ENCODE measurements at regions not wholly inside any gene's neighbourhood (a gene's known extent, or its start where the extent isn't known, plus 50 kb on each side); places are given as distances from the start of the nearest gene placed in this dataset.

DNA sequence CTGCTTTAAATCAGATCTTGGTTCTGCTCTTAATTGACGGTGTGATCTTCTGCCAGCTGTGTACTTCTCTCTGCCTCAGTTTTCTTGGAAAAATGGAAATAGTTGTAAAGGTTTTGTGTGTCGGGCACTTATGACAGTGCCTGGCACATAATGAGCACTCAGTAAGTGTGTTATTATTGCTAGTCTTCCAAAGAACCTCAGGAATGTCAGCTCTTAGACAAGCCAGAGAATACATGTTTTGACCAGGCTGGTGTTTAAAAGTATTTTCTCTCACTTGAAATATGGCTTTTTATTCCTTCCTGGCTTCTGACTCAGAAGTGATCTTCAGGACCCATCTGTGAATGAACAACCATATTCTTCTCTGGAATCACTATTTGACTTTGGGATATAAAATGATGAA, 304.1 kb downstream of the SNAPC1 start:
- Mint-ChIP-seq H3K4me1 (peaks cover 0 to 7% of the 10 kb centered on the region in 2 donors), H3K27ac (no peak overlapping the region), H3K9me3 (no peaks in the 10 kb centered on the region), H3K27me3 (ENCODE audit: low read depth in 2 of 2) (peaks cover 0 to 1% of the 10 kb centered on the region in 2 donors), H3K36me3 (no peaks in the 10 kb centered on the region), H3K4me3 (no peak overlapping the region)
- no peak overlapping the region for H3K4me3 ChIP-seq (ENCODE audit: low read length)
- no peak overlapping the region for H3K27ac ChIP-seq (ENCODE audit: low read length)
- H3K4me1 ChIP-seq (ENCODE audit: control insufficient read depth, insufficient read depth, low read length), result no peaks in the 10 kb centered on the region
- H3K9me3 ChIP-seq (ENCODE audit: control insufficient read depth, insufficient read depth, low read length), result no peaks in the 10 kb centered on the region
- ATAC-seq (no peak), DNase-seq (no peak)
- H3K36me3 ChIP-seq (ENCODE audit: control insufficient read depth, insufficient read depth, low read length), result no peaks in the 10 kb centered on the region
- no peaks in the 10 kb centered on the region for H3K27me3 ChIP-seq (ENCODE audit: control insufficient read depth, insufficient read depth, low read length)
- 92% methylated on average over 2 of the region's 2 CpGs for WGBS (ENCODE audit: insufficient coverage)
- TF ChIP-seq, protein P1, sequence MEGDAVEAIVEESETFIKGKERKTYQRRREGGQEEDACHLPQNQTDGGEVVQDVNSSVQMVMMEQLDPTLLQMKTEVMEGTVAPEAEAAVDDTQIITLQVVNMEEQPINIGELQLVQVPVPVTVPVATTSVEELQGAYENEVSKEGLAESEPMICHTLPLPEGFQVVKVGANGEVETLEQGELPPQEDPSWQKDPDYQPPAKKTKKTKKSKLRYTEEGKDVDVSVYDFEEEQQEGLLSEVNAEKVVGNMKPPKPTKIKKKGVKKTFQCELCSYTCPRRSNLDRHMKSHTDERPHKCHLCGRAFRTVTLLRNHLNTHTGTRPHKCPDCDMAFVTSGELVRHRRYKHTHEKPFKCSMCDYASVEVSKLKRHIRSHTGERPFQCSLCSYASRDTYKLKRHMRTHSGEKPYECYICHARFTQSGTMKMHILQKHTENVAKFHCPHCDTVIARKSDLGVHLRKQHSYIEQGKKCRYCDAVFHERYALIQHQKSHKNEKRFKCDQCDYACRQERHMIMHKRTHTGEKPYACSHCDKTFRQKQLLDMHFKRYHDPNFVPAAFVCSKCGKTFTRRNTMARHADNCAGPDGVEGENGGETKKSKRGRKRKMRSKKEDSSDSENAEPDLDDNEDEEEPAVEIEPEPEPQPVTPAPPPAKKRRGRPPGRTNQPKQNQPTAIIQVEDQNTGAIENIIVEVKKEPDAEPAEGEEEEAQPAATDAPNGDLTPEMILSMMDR (IDR thresholded peaks at IDR 0.05), result no peak
- intact Hi-C loops (cut with micrococcal nuclease), result no loop called here

DNA sequence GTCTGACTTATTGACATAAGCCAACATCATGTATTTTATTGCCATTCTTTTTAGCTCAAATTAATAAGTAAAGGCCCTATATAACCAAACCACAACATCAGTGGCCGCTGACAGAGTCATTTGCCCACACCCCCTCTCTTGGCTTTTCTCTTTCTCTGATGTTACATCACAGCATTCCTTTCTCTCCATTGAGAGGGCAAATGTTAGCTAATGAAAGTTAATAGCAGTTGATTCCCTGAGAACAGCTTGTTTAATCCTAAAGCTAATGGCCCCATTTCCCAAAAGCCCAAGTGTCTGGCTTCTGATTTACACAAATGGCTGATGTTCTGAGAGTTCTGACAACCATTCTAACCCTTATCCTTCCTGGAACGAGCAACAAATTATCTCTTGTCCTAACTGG, 308.8 kb downstream of the SNAPC1 start:
- TF ChIP-seq, protein P1 (IDR thresholded peaks at IDR 0.05), result no peak
- H3K9me3 ChIP-seq (ENCODE audit: control insufficient read depth, insufficient read depth, low read length), result no peaks in the 10 kb centered on the region
- no peak overlapping the region for H3K4me3 ChIP-seq (ENCODE audit: low read length)
- DNase-seq (no peak), ATAC-seq (no peak)
- Mint-ChIP-seq H3K9me3 (peaks cover 0 to 2% of the 10 kb centered on the region in 2 donors), H3K36me3 (no peaks in the 10 kb centered on the region), H3K4me1 (peaks cover 0 to under 1% of the 10 kb centered on the region in 2 donors), H3K27me3 (ENCODE audit: low read depth in 2 of 2) (peaks cover 0 to 2% of the 10 kb centered on the region in 2 donors), H3K4me3 (no peak overlapping the region), H3K27ac (no peak overlapping the region)
- no peaks in the 10 kb centered on the region for H3K27me3 ChIP-seq (ENCODE audit: control insufficient read depth, insufficient read depth, low read length)
- H3K36me3 ChIP-seq (ENCODE audit: control insufficient read depth, insufficient read depth, low read length), result no peaks in the 10 kb centered on the region
- H3K4me1 ChIP-seq (ENCODE audit: control insufficient read depth, insufficient read depth, low read length), result no peaks in the 10 kb centered on the region
- 100% methylated on average over 1 of the region's 2 CpGs for WGBS (ENCODE audit: insufficient coverage)
- no peak overlapping the region for H3K27ac ChIP-seq (ENCODE audit: low read length)
- intact Hi-C loops (cut with micrococcal nuclease), result no loop called here

DNA sequence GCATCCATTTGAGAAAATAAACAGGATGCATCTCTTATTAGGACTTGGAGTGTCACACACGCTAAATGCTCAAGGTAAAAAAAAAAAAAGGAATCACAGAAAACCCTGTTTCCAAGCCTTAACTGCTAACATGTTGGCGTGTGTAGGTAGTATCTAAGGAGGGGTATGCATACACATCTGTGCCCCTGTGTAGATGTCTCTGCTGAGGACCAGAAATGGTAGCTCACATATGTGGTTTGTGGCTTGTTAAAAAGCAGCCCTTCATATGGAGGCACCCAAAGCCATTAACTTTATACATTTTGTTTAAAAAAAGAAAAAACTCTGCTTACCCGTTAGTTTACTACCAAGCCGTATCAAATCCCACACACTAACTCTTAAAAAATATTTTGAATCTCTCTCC, 314.1 kb downstream of the SNAPC1 start:
- Histone ChIP-seq H3K9me3 (ENCODE audit: control insufficient read depth, insufficient read depth, low read length) (no peaks in the 10 kb centered on the region), H3K27ac (ENCODE audit: low read length) (peak overlapping the region; percentile 69), H3K4me3 (ENCODE audit: low read length) (no peak overlapping the region), H3K4me1 (ENCODE audit: control insufficient read depth, insufficient read depth, low read length) (peaks cover 25% of the 10 kb centered on the region), H3K27me3 (ENCODE audit: control insufficient read depth, insufficient read depth, low read length) (no peaks in the 10 kb centered on the region), H3K36me3 (ENCODE audit: control insufficient read depth, insufficient read depth, low read length) (no peaks in the 10 kb centered on the region)
- no peaks in the 10 kb centered on the region for H3K36me3 Mint-ChIP-seq
- H3K4me1 Mint-ChIP-seq, result peaks cover 40 to 42% of the 10 kb centered on the region in 2 donors
- DNase-seq (no peak), ATAC-seq (no peak)
- peaks cover 0 to 2% of the 10 kb centered on the region in 2 donors for H3K9me3 Mint-ChIP-seq
- peak overlapping the region; percentile 75 to 91 for H3K27ac Mint-ChIP-seq
- peaks cover 0 to 2% of the 10 kb centered on the region in 2 donors for H3K27me3 Mint-ChIP-seq (ENCODE audit: low read depth in 2 of 2)
- 65% methylated on average over 4 of the region's 4 CpGs for WGBS (ENCODE audit: insufficient coverage)
- peak overlapping the region; percentile 79 for H3K4me3 Mint-ChIP-seq
- TF ChIP-seq, protein P1 (IDR thresholded peaks at IDR 0.05), result no peak
- intact Hi-C loops (cut with micrococcal nuclease), result loop anchor here (5.0 kb wide), 1 partner anchor 41 kb away; no protein-coding TSS in a partner anchor

Data from natural killer cell (primary cell).